Inflammatory macrophage treated with lipopolysaccharide for 1 hour (primary cell): ENCODE measurements at regions not wholly inside any gene's neighbourhood (a gene's known extent, or its start where the extent isn't known, plus 50 kb on each side); places are given as distances from the start of the nearest gene placed in this dataset.
"Not testable (repeated sequence)": the region's sequence is repeated elsewhere in the genome, so short reads cannot be mapped to it uniquely, and the experiment has no call there.

Source experiments
- DNase-seq, 2 donors: peaks; one replicate each; pipeline ENCODE4 v3.0.0-alpha.2; 2020 to 2022

GRCh38 chr10:118463740-118464139 is 121.6 kb upstream of the FAM204A start:
- DNase-seq = no peak

GRCh38 chr10:118462401-118462800 is 120.3 kb upstream of the FAM204A start:
- DNase-seq = no peak

DNA sequence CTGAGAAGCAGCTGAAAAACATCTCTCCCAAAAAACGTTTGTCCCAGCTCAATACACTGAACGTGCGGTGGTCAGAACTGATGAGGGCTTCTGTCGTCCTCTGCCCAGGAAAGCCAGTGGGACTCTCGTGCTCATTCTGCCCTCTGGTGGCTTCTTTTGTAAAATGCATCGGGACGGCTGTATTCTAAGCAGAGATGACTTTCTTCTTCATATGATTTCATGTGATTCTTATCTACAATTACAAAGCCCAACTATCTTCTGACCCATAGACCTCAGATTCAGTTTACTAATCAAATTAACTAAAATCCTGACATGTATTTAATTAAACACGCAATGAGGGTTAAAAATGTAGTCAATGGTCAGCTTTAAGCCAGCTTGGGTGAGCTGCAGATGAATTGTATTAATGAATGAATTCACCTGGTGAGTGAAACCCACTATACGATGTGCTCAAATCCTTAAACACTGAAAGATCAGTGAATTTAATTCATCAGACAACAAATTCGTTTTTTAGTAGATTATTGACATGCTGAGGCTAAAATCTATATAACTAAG is 117.6 kb upstream of the FAM204A start:
- DNase-seq = peak; percentile 32 to 82

- DNase-seq = no peak
These were observed 117.0 kb upstream of the FAM204A start for GRCh38 chr10:118458957-118459641.

DNA sequence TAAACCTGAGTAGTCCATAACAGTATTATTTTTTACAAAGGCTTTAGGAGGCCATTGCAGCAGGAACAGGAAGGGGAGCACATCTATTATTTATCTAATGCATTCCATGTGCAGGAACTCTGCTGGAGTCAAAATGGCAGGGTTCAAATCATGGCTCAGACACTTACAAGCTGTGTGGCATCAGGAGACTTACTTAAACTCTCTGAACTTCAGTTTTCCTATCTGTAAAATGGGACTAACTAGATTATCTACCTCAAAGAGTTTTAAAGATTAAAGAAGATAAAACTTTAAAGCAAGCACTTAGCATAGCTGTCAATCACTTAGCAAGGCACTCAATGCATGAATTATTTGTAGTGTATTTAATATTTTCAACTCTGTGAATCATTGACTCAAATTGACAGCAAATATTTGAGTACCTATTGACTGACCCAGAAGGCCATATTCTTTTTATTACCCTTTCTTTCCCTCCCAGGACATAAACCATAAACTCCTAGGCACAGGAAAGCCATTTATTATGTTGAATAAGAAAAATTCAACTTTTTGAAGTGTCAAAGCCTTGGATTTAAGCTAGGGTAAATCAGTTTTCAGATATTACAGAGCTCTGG is 115.8 kb upstream of the FAM204A start:
- no peak for DNase-seq

DNA sequence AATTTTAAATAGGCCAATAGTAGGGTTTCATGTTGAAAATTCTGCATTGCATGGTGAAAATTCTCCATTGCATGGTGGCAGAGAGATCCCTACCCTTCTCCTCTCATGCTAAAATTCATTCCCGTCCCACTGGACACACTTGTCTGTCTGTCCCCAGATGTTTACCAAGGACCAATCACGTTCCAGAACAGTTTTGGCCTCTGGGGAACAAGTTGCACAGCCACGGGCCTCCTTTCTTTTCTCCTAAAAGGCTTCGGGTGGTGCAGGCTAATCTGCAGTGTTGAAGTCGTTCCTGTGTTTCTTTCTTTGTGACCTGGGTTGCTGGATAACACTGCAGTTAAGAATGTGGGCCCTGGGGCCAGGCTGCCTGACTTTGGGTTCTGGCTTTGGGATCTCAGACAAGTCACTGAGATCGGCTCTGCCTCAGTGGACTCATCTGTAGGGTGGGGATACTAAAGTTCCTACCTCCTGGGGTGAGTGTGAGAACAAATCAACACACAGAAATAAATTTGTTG is 113.1 kb upstream of the FAM204A start:
- DNase-seq = no peak

- no peak for DNase-seq
These were observed 112.1 kb upstream of the FAM204A start for GRCh38 chr10:118454211-118454610.

- DNase-seq = no peak
These were observed 110.0 kb upstream of the FAM204A start for GRCh38 chr10:118452098-118452497.

GRCh38 chr10:118449521-118449920 is 107.4 kb upstream of the FAM204A start:
- no peak for DNase-seq

DNA sequence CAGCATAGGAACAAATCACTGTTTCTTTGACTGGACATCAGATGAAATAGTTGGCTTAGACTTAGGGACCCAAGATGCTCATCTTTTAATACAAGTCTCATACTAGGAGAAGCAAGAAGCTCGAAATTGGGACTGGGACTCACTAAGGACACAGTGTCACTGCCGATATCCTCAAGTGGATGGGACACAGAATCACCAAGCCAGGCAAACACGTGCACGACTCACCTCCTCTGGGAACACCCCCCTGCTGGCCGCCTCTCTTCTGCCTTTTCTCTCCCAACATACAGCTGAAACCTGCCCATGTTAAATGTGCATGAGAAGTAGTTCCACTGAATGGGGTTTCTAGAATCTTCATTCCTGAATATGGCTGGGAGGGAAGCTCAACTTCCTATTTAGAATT is 106.6 kb upstream of the FAM204A start:
- DNase-seq = no peak

GRCh38 chr10:118447478-118448270 is 105.5 kb upstream of the FAM204A start:
- DNase-seq = no peak

DNA sequence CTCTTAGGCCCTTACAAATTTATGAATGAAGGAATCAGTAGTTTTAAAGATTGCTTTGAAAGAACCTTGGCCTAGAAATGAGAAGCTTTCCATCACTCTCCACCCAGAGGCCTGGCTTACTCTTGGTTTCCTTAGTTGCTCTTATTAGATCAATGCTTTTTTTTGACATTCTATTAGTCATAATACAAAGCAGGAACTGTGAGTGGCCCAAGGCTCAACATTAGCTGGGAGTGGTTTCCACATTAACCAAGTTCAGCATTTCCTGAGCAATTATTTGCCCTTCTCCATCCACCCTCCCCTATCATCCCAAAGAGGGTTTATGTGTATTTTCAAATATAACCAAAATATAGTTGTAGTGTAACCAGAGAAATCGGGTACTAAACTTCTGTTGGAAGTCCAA is 103.4 kb upstream of the FAM204A start:
- peak; percentile 4 to 5 for DNase-seq

- no peak for DNase-seq
These were observed 101.9 kb upstream of the FAM204A start for GRCh38 chr10:118444069-118444468.

DNA sequence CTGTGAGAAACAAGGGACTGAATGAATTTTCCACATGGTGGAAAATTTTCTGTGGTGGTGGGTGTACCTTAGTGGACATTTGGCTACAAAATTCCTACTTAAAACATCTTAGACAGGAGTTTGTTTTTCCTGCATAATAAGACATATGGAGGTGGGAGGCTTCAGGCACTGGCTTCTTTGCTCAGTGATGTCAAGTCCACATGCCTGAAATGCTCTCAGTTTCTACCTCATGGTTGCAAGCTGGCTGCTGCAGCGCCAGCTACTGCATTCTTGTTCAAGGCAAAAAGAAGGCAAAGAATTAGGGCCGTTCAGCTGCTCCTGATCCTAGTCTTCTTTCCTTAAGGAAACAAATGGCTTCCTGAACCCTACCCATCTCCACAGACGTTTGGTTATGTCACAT is 99.9 kb upstream of the FAM204A start:
- DNase-seq = no peak

DNA sequence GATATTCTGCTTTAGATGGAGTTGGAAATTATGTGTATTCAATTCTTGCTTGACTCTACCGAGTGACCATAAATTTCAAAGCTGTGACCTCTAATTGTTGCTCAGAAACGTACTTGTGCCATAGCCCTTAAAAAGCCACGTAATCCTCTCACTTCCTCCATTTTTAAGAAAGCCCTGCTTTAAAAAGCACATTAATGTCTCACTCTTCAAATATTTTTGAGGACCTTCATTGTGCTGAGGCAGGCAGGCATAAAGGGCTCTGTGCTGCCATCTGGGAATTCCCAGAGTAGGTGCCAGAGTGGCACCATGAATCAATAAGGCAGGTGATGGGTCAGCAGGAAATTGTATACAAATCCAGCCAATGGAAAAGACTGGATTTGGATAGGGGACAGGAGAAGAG is 97.7 kb upstream of the FAM204A start:
- no peak for DNase-seq

- no peak for DNase-seq
These were observed 94.6 kb upstream of the FAM204A start for GRCh38 chr10:118436742-118437141.

GRCh38 chr10:118430190-118430589 is 88.1 kb upstream of the FAM204A start:
- DNase-seq = no peak

- DNase-seq = peak; percentile 62 to 68
These were observed 81.8 kb upstream of the FAM204A start for GRCh38 chr10:118423800-118424442.

- no peak for DNase-seq
These were observed 80.1 kb upstream of the FAM204A start for GRCh38 chr10:118422241-118422640.

DNA sequence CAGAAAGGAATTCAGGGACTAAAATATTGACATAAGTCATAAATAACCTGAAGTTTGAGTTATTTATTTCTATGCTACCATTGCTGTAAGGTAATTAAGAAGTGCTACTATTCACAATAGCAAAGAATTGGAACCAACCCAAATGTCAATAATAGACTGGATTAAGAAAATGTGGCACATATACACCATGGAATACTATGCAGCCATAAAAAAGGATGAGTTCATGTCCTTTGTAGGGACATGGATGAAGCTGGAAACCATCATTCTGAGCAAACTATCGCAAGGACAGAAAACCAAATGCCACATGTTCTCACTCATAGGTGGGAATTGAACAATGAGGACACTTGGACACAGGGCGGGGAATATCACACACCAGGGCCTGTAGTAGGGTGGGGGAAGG is 77.9 kb upstream of the FAM204A start:
- not testable (repeated sequence) for DNase-seq

- DNase-seq = no peak
These were observed 70.8 kb upstream of the FAM204A start for GRCh38 chr10:118412932-118413331.

DNA sequence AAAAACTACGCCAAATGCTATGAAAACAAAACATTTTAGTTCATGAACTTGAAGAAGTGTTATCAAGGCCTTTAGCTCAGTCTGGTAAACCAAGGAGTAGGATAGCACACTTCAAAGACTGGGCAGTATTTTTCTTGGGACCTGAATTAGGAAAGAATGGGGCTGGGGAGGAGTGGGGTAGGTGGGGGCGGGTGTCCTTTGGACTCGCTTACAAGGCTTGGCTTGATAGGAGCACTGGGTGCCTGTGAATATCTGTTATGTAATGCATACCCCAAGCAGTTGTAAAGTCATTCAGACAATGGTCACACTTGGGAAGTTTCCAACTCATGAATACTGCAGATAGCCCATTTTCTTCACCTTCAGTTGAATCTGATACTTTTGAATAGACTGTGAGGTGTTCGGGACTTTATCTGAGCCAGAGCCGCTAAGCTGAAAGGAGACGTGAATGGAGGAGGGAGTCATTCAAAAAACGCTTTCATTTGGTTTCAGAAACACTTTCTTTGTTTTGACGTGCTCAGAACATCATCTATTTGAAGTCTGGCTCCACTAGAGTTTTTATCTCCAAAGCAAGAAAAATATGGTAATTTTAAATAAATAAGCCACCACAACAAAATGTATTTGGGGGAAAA is 70.1 kb upstream of the FAM204A start:
- no peak for DNase-seq

DNA sequence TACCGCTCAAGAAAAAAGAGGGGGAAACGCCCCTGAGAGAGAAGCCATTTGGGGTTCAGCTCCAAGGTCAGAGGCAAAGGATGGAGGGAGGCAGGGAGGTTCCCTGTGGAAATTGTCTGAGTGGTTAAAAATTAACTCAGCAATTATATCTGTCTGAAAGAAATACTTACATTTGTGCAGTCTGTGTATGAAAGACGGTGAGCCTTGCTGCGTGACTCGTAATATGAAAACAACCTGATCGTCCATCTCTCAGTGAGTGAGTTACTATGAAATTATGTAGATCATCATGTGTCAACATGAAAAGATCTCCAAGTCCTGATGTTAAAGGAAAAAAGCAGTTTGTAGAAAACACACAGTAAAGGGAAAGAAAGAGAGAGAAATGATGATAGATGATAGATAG is 67.2 kb upstream of the FAM204A start:
- no peak for DNase-seq
